ENCODE measurements at regions not wholly inside any gene's neighbourhood (a gene's known extent, or its start where the extent isn't known, plus 50 kb on each side); places are given as distances from the start of the nearest gene placed in this dataset.

DNA sequence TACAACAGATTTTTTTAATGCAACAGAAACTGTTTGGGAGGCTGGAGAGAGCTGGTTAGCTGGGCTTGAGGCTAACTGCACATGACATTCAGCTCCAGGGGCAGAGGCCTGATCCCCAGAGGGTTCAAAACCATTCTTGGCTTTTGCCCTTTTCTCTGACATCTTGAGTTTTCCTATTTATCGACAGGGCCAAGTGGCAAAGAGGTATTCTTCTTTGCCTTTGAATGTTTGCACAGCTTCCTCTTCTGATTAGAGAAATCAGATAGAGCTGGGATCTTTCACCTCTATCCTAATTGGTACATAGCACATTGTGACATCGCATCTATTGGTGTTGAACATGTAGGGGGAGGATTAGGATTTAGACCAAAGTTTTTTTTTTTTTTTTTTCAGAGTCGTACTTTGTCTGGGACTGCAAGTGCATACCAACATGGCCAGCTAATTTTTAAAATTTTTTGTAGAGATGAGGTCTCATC is 143.7 kb downstream of the ACTBL2 start:
- Mint-ChIP-seq H3K4me3 (no peak overlapping the region), H3K4me1 (peaks cover 0 to 5% (median 4%) of the 10 kb centered on the region in 3 donors), H3K27me3 (no peaks in the 10 kb centered on the region), H3K27ac (no peak overlapping the region), H3K9me3 (no peaks in the 10 kb centered on the region), H3K36me3 (no peaks in the 10 kb centered on the region)
- no peak for DNase-seq
- no peak for ATAC-seq (ENCODE audit: low read depth in 2 of 2)

- Mint-ChIP-seq H3K27me3 (no peaks in the 10 kb centered on the region), H3K4me3 (no peak overlapping the region), H3K4me1 (peaks cover 0 to 5% (median 4%) of the 10 kb centered on the region in 3 donors), H3K36me3 (no peaks in the 10 kb centered on the region), H3K9me3 (no peaks in the 10 kb centered on the region), H3K27ac (no peak overlapping the region)
- DNase-seq (no peak), ATAC-seq (ENCODE audit: low read depth in 2 of 2) (no peak)
Measured at GRCh38 chr5:57338068-57338867, 144.3 kb downstream of the ACTBL2 start.

DNA sequence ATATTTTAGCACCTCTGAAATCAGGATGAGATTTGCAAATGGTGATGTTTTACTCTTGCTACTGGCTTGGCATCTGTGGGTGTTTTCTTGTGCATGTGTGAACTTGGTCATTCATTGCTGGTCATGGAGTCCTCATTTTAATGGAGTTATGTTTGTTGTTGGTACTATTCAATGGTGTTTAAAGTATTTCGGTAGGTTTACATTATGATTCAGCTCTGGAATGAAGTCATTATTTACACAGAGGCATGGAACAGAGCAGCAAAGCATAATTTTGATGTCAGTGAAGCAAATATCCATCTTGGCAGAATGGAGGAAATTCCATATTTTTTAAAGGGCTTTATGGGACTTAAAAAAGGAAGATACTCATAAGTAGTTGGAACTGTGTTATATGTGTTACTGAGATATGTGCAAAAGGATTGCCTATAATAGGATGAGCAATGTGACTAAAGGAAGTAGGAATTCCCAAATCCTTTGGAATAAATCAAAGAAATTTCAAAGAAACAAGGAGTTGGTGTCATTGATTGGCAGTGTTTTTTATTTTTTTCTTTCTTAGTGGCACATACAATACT is 147.4 kb downstream of the ACTBL2 start:
- no peak for DNase-seq
- ATAC-seq (ENCODE audit: low read depth in 2 of 2) = no peak
- H3K36me3 Mint-ChIP-seq = no peaks in the 10 kb centered on the region
- H3K4me3 Mint-ChIP-seq = no peak overlapping the region
- no peaks in the 10 kb centered on the region for H3K4me1 Mint-ChIP-seq
- H3K27ac Mint-ChIP-seq = no peak overlapping the region
- H3K27me3 Mint-ChIP-seq = no peaks in the 10 kb centered on the region
- H3K9me3 Mint-ChIP-seq = peaks cover 0 to 6% (median 0%) of the 10 kb centered on the region in 7 donors

DNA sequence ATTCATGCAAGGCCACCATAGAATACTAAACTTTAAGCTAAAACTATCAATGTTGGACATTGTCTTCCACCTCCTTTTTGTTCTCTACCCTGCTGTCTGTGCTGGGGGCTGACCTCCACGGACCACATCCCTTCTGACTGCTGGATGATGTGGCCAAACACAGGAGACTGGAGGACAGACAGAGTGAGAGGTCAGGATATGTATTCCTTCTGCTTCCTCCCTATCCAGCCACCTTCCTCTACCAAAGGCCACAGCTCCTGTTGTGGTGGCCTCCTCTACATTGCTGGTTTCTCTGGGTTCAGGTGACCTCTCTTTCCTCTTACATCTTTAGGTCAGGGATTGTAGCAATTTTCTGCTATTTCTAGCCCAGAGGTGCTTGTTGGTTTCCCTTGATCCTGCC is 148.1 kb downstream of the ACTBL2 start:
- no peak for ATAC-seq (ENCODE audit: low read depth in 2 of 2)
- H3K36me3 Mint-ChIP-seq = no peaks in the 10 kb centered on the region
- H3K4me3 Mint-ChIP-seq = no peak overlapping the region
- H3K4me1 Mint-ChIP-seq = no peaks in the 10 kb centered on the region
- no peak overlapping the region for H3K27ac Mint-ChIP-seq
- no peaks in the 10 kb centered on the region for H3K27me3 Mint-ChIP-seq
- DNase-seq = no peak
- peaks cover 0 to 6% (median 0%) of the 10 kb centered on the region in 7 donors for H3K9me3 Mint-ChIP-seq

DNA sequence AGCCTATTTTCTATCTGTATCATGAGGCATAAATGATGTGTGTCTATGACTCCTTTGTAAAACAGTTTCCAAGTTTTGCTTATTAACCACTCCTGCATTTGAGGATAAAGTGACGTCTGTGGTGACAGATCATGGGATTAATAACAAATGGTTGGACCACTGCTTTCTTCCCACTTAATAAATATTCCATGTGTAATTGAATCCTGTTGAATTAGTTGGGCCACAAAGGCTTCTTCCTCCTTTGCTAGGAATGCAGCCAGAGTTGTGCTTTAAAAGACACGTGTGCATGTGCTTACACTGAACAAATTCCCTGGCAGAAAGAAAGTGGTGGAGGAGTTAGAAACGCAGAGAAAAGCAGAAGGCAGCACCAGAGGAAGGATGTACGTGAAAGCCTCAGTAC is 150.2 kb downstream of the ACTBL2 start:
- Mint-ChIP-seq H3K36me3 (no peaks in the 10 kb centered on the region), H3K27me3 (no peaks in the 10 kb centered on the region), H3K9me3 (peaks cover 0 to 6% (median 0%) of the 10 kb centered on the region in 7 donors), H3K4me3 (no peak overlapping the region), H3K27ac (no peak overlapping the region), H3K4me1 (no peaks in the 10 kb centered on the region)
- ATAC-seq (ENCODE audit: low read depth in 2 of 2) (no peak), DNase-seq (no peak)

DNA sequence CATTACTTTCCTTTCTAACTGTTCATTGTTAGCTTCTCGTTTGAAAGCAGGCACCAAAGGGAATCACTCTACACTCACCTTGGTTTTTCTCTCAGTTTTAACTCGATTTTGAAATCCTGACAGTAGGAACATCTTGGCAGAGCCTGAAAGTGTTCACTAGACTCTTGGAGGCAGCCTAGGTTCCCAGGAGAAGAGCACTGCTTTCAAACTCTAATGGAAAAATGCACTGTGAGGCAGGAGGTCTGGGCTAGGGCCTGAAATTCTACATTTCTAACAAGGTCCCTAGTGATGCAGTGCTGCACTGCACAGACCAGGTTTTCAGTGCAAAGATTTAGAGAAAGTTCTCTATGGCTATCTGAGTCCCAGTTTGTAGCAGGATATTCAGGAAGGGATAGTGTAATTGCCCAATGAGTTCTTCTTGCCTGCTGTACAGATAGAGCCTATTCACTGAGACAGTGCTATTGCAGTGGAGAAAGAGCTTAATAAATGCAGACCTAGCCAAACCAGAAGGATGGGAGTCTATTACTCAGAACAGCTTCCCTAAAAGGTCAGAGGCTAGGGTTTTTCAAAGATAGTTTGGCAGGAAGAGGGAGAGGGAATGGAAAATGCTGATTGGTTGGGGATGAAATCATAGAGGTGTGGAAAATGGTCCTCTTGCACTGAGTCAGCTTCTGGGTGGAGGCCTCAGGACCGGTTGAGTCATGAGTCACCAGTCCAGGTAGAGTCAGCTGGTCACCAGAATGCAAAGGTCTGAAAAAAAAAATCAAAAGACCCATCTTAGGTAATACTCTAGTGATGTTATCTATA is 153.9 kb downstream of the GPBP1 start:
- Mint-ChIP-seq H3K36me3 (no peaks in the 10 kb centered on the region), H3K9me3 (peaks cover 0 to 10% (median 3%) of the 10 kb centered on the region in 7 donors), H3K27ac (no peak overlapping the region), H3K4me3 (no peak overlapping the region), H3K27me3 (no peaks in the 10 kb centered on the region), H3K4me1 (no peaks in the 10 kb centered on the region)
- DNase-seq = no peak
- no peak for ATAC-seq (ENCODE audit: low read depth in 2 of 2)

DNA sequence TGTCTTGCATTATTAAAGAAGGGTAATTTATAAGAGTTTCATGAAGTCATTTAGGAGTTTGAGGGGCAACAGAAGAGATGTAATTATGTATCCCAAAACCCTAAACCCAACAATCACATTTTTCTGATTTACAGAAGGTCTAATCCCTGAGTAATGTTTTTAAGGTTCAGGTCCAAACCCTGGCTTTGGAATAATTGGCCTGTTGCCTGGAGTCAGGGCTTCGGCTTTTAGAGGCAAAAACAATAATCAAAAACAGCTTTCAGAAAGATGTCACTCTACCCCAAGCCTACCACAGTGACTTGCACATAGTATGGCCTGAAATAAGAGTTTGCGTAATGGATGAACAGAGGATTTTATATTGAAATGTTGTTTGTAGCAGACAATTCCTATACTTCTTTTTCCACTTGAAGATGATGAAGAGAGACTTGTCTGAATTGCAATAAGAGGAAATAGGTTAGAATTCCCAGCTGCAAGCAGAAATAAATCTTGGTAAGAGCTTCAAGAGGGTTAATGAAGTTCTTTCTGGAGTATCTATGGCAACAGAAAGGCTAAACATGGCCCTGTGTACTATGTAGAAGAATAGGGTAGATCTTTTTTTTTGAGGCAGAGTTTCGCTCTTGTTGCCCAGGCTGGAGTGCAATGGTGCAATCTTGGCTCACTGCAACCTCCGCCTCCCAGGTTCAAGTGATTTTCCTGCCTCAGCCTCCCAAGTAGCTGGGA is 152.0 kb downstream of the GPBP1 start:
- Mint-ChIP-seq H3K4me1 (no peaks in the 10 kb centered on the region), H3K27me3 (no peaks in the 10 kb centered on the region), H3K4me3 (no peak overlapping the region), H3K27ac (no peak overlapping the region), H3K36me3 (no peaks in the 10 kb centered on the region), H3K9me3 (peaks cover 0 to 10% (median under 1%) of the 10 kb centered on the region in 7 donors)
- DNase-seq = no peak
- ATAC-seq (ENCODE audit: low read depth in 2 of 2) = no peak

- Mint-ChIP-seq H3K27me3 (no peaks in the 10 kb centered on the region), H3K27ac (no peak overlapping the region), H3K36me3 (no peaks in the 10 kb centered on the region), H3K4me3 (no peak overlapping the region), H3K9me3 (peaks cover 0 to 10% (median 0%) of the 10 kb centered on the region in 7 donors), H3K4me1 (no peaks in the 10 kb centered on the region)
- ATAC-seq (ENCODE audit: low read depth in 2 of 2) (no peak), DNase-seq (no peak)
Measured at GRCh38 chr5:57324861-57325260, 151.0 kb downstream of the GPBP1 start.

DNA sequence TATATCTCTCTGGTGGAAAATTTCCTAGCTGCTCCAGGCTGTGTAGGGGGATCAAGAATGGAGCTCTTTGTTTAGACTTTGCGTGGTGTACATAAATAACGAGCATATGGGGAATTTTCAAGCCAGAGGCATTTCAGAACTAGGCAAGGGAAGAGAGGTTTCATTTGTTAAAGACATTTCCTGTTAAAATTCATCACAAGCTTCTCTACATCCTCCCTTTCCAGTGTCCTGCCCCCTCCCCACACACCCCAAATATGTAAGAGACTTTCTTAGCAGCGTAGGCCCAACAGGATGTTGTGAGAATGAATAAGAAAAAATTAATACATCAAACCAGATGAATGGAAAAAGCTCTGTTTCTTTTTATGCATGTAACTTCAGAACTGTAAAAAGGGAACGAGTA is 150.3 kb downstream of the GPBP1 start:
- no peak for DNase-seq
- Mint-ChIP-seq H3K36me3 (no peaks in the 10 kb centered on the region), H3K4me1 (no peaks in the 10 kb centered on the region), H3K27ac (no peak overlapping the region), H3K4me3 (no peak overlapping the region), H3K27me3 (no peaks in the 10 kb centered on the region), H3K9me3 (peaks cover 0 to 10% (median 0%) of the 10 kb centered on the region in 7 donors)
- ATAC-seq (ENCODE audit: low read depth in 2 of 2) = no peak

GRCh38 chr5:57320582-57320981 is 146.7 kb downstream of the GPBP1 start:
- no peaks in the 10 kb centered on the region for H3K27me3 Mint-ChIP-seq
- no peaks in the 10 kb centered on the region for H3K4me1 Mint-ChIP-seq
- no peaks in the 10 kb centered on the region for H3K9me3 Mint-ChIP-seq
- DNase-seq (no peak), ATAC-seq (ENCODE audit: low read depth in 2 of 2) (no peak)
- H3K27ac Mint-ChIP-seq = no peak overlapping the region
- H3K36me3 Mint-ChIP-seq = no peaks in the 10 kb centered on the region
- no peak overlapping the region for H3K4me3 Mint-ChIP-seq

- ATAC-seq (ENCODE audit: low read depth in 2 of 2) = no peak
- H3K4me1 Mint-ChIP-seq = no peaks in the 10 kb centered on the region
- H3K27me3 Mint-ChIP-seq = no peaks in the 10 kb centered on the region
- no peak overlapping the region for H3K27ac Mint-ChIP-seq
- DNase-seq = no peak
- H3K36me3 Mint-ChIP-seq = no peaks in the 10 kb centered on the region
- no peaks in the 10 kb centered on the region for H3K9me3 Mint-ChIP-seq
- H3K4me3 Mint-ChIP-seq = no peak overlapping the region
Measured at GRCh38 chr5:57319628-57320027, 145.8 kb downstream of the GPBP1 start.

GRCh38 chr5:57318251-57318650 is 144.4 kb downstream of the GPBP1 start:
- no peaks in the 10 kb centered on the region for H3K27me3 Mint-ChIP-seq
- no peaks in the 10 kb centered on the region for H3K36me3 Mint-ChIP-seq
- no peaks in the 10 kb centered on the region for H3K4me1 Mint-ChIP-seq
- no peak overlapping the region for H3K4me3 Mint-ChIP-seq
- H3K27ac Mint-ChIP-seq = no peak overlapping the region
- DNase-seq (no peak), ATAC-seq (ENCODE audit: low read depth in 2 of 2) (no peak)
- H3K9me3 Mint-ChIP-seq = no peaks in the 10 kb centered on the region

DNA sequence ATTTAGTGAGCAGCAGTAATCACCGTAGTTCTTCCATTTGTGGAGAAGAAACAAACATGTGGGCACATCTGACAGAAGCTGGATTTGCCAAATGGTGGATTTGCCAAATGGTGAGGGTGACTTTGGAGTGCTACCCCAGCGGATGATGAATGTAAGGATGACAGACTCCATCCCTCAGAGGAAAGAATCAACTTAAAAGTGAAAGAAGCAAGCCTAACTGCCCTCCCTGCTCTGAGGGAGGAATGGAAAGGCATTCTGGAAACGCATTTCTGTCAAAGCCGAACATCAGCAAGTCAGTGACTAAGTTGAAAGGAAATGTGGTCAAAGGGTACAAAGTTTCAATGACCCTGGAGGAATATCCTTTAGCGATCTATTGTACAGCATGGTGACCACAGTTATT is 143.5 kb downstream of the GPBP1 start:
- no peak for ATAC-seq (ENCODE audit: low read depth in 2 of 2)
- no peaks in the 10 kb centered on the region for H3K9me3 Mint-ChIP-seq
- no peaks in the 10 kb centered on the region for H3K27me3 Mint-ChIP-seq
- no peak overlapping the region for H3K27ac Mint-ChIP-seq
- no peak overlapping the region for H3K4me3 Mint-ChIP-seq
- no peak for DNase-seq
- no peaks in the 10 kb centered on the region for H3K36me3 Mint-ChIP-seq
- no peaks in the 10 kb centered on the region for H3K4me1 Mint-ChIP-seq
